SIG-M5 treated with dmso at 0.1 percent for 504 hours (cell line): ENCODE measurements at regions not wholly inside any gene's neighbourhood (a gene's known extent, or its start where the extent isn't known, plus 50 kb on each side); places are given as distances from the start of the nearest gene placed in this dataset.
A peak's percentile ranks its signal among the peaks of the same experiment; 100 is the strongest.
"Not testable (repeated sequence)": the region's sequence is repeated elsewhere in the genome, so short reads cannot be mapped to it uniquely, and the experiment has no call there.

Source experiments
- DNase-seq: peaks from one replicate; lab custom pipeline; 2025; ENCODE audit not compliant: unreplicated experiment; lab: John Stamatoyannopoulos, UW

DNA sequence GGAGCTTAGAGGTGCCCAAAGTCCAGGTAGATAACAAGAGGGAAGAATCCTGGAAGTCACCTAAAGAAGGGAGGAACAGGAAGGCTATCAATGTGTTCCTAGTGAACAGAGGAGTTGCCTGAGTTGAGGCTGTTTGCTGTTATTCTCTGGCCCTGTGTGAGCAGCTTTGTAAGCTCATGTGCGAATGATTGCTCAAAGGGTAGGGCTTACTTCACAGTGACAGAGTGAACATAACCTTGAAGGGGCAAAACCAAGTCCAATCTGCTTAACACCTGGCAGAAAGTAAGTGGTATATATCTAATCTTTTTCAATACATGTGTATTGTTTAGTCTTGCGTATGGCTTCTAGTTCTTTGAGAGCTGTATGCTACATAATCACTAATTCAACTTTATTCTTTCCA lies 1153.6 kb downstream of the TUSC7 start:
- DNase-seq, result no peak

DNA sequence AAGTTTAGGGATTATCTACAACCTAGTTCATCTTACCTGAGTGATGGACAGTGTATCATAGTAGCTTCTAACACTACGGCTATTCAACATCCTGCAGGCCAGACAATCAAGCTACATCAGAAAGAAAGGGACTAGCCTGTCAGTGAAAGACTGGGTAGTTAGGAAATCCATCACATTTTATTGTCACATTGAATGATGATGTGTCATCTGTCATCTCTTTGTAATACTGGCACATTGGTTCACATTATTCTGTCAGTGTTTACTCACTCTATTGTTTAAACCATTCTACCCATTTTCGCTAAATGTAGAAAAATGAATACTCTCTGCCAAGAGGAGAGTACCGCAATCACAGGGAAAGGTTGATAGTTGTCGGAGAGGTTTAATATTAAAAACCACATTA lies 1155.8 kb downstream of the TUSC7 start:
- no peak for DNase-seq

DNA sequence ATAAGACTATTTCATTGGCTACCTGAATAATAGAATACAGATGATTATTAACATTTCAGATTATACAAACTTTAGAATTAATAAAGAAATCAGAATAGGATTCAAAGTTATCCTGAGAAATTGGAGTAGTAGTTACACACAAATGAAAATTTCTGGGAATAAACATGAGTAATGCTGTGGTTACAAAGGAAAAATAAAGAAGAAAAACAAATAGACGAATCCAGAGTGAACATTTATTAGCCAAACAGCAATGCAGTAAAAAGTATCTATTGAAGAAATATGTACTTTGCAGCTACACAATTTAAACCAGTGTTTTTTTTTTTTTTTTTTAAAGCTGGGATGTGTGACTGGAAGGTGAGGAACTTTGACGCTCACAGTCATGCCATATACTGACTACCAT lies 1159.2 kb downstream of the TUSC7 start:
- DNase-seq, result no peak

DNA sequence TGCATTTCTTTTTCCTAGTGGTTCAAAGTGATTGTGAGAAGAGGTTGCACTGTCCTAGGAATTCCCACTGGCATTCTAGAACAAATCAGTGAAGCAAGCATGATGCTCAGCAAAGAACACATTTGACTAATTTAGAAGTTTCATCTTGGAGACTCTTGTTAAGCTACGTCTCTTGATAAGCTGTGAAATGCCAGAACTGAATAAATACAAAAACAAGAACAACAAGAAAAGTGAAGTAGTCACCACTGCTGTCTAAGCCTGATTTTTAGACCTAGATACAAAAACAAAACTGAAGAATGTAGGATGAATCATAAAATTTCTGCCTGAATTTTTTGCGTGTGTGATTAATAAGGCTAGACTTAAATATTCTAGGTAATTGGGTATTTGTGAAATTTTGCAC lies 1162.4 kb downstream of the TUSC7 start:
- no peak for DNase-seq

DNA sequence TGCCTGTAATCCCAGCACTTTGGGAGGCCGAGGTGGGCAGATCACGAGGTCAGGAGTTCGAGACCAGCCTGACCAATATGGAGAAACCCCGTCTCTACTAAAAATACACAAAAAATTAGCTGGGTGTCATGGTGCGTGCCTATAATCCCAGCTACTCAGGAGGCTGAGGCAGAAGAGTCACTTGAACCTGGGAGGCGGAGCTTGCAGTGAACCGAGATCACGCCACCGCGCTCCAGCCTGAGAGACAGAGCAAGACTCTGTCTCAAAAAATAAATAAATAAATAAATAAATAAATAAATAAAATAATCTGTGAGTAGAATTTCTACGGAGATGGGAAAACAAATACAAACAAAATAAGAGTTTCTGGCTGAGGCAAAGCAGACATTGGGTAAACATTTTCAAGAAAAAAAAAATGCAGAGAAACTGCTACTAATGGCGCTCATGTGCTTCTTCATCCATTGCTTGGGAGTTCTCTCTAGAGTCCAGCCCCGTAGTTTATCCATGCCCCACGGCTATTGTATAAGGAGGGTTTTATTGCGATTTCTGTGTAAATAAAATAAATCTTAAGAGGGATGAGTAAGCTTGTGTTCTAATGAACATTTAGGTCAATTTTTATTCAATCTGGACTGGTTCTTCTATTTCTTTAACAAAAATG lies 1161.9 kb downstream of the IGSF11 start:
- DNase-seq, result not testable (repeated sequence)

DNA sequence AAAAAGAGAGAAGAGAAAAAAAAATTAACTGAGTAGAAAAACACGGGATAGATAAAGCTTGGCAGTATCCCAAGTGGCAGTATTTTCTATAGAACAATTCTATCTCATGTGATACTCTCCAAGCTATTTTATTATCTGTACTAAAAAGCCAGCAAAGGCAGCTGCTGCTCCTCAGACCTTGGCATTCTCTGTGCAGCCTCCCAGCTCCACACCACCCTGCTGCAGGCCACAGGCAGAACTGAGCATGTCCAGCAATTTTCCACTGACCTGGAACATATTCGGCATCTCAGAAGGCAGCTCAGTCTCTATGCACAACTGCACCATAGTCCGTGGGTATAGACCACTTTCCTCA lies 1161.4 kb downstream of the IGSF11 start:
- DNase-seq, result no peak

DNA sequence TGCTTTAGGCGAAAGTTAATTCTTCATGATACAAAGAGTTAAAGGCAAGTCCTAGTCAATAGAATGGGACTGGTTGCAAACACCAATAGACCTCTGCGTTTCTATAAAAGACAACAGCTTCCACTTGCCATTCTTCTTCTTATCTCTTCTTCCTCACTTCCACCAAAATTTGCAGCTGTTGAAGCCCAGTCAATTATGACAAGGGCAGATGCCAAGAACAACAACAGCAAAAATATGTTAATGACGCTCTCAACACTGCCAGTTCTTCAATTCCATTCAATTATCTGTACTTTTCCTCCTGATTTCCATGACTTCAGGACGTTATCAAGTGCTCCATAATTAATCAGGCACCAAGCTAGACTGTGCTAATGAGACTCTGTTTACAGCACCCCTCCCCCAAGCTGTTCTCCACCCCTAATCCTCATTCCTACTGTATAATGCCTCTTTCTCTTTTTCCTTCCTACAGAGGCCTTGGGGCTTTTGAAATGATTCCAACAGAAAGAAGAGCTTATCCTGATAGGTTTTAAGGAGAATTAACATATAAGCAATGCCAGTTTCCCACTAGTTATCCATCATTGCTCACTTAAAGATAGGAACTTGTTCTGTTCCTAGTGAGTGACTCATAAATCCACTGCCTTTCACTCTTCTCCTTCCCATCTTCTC lies 1160.5 kb downstream of the IGSF11 start:
- no peak for DNase-seq

DNA sequence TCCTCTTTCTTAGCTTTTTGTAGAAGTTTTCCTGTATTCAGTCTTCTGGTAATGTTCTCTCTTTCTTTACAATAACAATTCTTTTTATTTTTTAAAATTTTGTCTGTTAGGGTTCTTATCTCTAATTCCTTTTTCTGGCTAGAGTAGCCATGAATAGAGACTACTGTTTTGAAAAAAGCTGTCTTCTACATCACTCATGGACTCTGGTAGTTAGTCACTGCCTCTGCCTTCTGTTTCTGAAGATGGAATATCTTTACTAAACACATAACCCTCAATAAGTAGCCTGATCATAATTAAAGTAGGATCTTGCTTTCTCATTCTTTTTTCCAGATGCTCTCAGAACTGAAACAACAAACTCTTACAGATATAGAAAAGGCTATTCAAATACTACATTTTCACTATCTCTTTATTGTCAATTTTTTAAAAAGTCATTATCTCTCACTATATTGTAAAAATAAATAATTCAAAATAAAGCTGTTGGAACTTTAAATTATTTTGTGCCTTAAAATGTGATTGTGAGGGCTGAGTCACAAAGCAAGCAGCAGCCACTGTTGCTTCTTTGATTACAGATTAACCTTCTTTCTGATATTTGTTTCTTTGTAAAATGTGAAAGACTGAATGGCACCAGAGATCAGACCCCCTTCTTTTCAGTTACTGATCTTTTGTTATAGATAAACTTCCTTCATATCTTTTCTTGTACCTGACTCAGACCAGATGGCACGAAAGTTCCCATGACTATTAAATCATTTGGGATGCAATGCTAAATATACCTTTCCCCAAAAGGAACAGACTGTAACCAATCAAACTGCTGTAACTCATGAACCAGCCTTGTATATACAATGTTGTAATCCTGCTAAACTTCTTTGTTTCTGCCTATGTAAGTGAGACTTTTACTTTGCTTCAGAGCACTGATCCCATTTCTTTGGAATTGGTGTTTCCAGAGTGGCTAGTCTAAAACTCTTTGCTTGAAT lies 1159.5 kb downstream of the IGSF11 start:
- no peak for DNase-seq

DNA sequence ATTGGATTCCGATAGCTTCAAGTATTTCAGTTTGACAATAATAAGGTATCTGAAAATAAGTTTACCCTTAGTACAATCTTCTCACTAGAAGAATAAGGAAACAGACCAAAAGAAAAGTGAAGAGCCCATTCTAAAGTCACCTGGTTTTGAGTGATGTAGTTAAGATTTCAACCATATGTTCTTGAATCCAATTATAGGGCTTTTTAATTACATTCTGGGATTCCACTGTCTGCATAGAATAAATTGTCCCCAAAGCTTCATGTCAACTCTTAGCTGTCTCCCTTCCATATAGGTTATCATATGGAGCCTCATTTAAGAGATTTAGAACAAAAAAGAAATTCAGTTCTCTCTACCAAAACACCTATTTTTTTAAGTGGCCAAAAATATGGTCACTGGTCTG lies 1158.8 kb downstream of the IGSF11 start:
- no peak for DNase-seq

DNA sequence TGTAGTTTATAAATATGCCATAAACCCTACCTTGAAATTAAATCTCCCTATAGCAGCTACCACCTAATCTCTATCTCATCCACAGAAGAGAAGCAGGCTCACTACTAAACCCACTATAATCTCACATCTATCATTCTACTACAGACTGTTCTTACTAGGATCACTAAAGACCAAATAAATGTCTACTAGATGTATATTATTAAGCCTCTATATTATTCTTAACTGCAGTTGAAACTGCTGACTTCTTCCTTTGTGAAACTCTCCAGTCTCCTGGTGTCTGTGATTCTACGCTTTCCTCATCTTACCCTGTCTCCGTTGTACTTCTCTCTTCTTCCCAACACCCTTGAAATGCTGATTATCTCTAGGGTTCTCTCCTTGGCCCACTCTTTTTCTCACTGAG lies 1154.0 kb downstream of the IGSF11 start:
- no peak for DNase-seq

DNA sequence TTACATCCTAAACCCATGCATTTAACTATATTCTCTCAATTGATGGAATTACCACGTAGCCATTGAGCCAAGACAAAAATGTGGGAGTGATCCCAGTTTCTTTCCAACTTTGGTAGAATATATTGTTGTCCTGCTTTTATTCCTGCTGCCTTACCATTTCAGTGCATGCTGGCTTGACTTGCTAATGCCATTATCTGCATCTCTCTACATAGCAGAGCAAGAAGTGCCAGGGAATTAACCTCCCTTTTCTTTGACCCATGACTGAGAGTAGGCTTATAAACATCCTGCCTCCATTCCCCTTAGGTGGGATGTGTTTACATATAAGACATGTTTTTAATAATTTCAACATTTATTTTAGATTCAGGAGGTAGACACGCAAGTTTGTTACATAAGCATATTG lies 1153.4 kb downstream of the IGSF11 start:
- DNase-seq, result no peak

DNA sequence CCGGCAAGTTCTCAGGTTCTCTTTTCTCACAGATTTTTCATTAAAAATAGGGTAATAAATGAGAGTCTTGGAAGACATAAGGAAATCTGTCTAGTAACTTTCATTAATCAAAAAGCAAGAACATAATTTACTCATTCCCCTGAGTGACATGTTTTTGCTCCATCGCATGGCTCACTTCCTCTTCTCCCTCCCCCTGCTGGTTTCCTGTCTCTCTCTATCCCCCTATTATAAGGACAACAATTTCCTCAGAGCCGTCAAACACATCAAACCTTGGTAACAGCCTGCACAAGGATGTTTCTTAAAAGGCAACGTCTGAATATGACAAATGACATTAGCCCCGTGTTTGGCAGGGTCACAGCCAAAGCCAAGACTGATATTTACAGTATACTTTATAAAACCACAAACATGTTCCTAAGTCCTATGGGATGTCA lies 1149.6 kb downstream of the IGSF11 start:
- peak; percentile 6 for DNase-seq

DNA sequence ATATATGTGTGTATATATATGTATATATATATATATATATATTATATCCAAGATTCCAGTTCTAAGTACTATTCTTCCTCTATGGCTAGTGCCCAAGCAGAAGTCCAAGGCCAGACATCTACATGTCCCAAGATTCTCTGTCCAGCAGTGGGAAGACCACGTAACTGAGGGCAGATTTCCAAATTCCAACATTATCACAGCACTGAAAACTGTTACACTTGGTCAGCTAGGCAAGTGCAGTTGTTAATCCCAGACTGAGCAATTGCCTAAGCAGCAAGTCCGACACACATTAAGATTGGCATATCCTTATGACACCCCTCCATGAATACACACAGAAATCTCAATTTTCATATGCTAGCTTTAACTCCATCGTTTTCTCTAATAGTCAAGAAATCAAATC lies 1148.5 kb downstream of the IGSF11 start:
- DNase-seq, result no peak

DNA sequence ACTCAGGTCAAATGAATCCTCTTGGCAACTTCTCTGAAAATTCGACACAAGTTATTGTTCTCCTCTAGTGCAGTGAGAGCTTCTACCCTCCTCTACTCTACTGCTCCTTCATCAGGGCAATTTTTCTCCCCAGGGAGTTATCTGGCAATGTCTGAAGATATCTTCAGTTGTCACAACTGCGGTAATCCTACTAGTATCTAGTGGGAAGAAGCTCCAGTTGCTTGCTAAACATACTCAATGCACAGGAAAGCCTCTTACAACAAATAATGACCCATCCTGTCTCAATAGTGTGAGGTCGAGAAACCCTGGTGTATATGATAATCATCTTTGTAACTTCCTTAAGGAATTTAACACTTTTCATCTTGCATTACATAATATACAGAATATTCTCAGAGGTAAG lies 1147.6 kb downstream of the IGSF11 start:
- DNase-seq, result no peak

DNA sequence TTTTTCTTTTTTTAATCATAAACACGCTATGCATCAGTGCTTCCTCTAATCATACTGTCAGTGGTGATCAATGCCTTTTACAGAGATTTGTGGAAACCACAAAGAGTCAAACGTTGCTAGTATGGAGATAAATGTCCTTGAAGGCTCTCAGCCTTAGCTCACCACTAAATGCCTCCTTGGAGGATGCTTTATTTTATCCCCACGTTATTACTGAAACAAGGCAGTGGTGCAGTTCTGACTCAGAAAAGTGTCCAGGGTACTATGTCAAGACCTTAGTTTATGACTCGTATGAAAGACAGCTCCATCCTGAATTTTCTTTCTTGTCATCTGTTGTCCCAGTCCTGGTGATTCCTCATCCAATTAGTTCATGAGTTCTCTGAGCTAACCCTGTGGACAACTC lies 1146.7 kb downstream of the IGSF11 start:
- DNase-seq, result no peak

DNA sequence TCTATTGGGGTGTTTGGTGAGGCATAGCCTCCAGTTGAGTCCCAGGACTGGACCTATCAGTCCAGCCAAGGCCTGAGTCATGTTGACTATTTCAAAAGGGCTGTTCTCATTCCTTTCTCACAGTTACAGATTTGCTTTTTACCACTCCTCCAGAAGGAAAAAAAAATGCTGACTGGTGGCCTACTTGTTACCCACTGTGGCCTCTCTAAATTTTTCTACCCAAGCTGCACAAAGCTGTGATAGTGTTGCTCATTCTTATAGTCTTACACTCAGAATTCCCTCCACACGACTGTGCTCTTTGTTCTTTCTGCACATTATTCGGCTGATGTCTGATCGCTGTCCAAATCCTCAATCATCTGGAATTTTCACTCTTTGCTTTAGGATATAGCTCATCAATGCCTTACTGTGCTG lies 1142.2 kb downstream of the IGSF11 start:
- DNase-seq, result no peak

DNA sequence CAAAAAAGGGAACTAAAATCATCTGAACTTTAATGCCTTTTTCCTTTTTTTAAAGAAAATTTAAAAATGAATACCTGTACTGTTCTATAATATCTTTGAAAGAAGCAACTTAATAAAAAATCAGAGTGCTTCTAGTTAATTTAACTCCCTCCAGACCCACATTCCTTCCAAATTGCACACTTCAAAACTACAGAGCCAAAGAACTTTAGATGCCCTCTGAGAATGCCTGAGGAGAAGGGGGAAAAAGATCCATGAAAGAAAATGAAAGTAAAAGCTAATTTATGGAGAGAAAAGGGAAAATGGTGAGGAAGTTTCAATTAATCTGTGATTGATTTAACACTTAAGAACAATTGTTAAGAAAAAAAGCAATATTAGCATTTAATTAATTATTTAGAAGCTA lies 1141.6 kb downstream of the IGSF11 start:
- no peak for DNase-seq

DNA sequence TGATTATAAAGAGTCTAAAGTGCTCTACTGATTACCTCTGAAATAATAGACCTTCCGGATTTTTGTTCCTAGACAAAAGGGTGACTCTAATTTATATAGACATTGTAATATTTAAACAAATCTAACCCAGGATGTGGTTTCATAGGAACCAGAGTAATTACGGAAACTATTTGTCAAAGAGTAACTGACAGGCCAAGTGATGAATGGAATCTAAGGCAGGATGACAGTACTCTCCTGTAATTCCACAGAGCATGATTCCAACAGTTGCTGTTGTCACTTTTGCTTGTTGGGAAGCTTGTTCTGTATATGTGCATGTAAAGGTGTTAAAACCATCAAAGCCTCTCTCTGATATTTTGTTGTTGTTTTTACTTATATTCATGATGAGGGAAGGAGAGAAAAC lies 1141.0 kb downstream of the IGSF11 start:
- no peak for DNase-seq

DNA sequence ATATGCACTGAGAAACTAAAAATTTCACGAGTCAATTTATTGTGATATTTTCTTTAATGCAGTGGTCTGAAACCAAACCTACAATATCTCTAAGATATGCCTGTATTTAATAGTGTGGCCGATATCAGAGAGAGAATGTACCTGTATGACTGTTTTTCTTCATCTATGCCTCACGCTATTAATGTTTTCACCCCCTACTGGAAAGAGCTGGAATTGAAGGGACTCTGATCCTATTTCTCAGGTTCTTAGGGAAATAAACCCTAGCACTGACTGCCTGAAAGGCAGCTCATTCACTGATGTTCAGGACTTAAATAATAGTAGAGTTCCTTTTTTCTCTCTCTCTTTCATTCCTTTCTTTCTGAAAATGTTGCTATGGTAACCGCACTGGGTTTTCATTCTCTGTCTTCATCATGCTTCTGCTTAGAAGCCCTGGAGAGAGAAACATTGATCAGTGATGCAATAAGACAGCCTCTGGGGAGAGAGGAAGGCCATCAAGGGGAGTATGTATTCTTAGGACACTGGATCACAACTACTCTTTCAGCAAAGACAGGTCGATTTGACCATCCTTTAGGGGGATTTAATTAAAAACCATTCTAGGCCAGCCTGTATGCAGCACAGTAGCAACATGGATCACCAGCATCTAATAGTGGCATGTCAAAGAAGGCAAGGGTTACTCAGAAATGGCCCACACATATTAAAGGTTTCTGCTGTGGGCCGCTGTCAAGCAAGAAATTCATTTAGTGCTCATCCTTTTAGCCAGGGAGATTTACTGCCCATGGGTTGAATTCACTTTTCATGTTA lies 1135.7 kb downstream of the IGSF11 start:
- no peak for DNase-seq

DNA sequence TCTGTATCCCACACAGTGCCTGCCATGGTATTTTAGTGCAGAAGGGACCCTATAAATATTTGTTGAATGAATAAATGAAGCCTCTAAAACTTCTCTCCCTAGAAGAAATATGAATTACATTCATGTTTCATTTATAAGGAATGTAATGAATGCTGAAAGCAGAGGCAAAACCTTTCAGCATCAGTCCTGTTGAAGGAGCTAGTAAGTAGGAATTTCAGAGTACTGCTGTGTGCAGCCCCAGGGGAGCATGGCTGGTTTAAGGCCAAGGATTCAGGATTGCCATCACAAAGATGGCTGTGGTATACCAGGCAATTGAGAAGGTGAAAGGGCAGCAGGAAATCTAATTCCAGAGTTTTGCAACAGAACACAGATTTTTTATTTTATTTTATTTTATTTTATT lies 1131.4 kb downstream of the IGSF11 start:
- no peak for DNase-seq

DNA sequence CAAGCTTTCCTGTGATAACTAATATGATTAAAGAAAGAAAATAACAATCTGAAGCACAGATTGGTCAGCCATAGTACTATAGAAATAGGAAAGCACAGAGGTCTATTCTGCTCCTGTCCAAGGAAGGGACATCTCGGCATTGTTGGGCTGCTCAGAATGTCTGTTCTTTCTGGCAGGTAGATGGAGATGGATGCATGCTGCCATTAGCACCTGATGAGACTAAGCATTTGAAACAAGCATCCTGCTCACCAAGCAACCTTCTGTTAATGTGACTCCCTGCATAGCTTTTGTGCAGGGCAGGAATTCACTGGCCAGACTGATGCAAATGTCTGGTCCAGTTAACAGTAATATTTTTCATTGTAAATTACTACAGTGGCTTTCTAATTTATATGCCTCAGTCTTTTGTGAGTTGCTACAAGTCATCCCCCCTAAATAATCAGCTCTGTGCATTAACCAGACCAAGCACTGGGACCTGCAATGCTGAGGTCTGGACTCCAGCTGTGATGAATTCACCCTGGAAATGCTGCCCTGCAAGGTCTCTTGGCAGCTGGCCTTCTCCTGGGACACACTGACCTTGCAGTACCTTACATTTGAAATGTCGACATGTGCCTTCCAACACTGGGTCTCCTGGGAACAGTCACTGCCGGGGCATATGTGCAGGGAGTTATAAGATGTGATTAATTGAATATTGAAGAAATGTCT lies 1123.7 kb downstream of the IGSF11 start:
- DNase-seq, result no peak
